ENCODE measurements at regions not wholly inside any gene's neighbourhood (a gene's known extent, or its start where the extent isn't known, plus 50 kb on each side); places are given as distances from the start of the nearest gene placed in this dataset.

DNA sequence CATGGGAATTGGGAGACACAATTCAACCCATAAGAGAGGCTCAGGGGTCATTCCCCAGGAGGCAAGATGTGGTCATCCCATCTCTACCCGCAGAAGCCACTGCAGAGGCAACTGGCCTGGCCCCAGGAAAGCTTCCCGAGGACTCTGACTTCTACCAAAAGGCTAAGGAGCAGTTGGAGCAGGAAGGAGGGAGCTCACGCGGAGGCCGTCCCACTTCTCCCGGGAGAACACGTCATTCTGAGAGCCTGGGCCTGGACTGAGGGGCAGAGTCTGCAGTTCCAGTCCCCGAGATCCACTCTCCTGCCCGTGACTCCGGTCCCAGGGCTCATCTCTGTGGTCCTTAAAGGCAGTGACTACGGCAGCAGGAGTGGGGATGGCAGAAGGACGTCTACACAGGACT is 69.0 kb upstream of the TAF1B start:
- no peak for DNase-seq

DNA sequence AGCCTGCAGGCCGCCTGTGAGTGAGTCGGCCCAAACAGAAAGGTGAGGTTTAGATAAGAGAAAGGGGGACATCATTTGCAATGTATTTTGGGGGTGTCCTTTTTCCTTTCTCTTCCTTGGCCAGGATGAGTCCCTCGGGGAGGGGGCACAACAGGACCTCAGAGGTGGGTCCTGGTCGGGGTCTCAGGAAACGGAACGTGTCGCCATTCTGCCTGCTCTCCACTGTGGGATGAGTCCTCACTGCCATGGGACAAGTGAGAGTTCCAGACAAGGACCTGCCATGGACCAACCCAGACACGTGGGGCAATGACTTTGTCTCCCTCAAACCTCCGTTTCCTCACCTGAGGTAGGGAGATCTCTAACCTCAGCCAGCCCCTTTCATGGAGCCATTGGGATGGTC is 67.9 kb upstream of the TAF1B start:
- no peak for DNase-seq

DNA sequence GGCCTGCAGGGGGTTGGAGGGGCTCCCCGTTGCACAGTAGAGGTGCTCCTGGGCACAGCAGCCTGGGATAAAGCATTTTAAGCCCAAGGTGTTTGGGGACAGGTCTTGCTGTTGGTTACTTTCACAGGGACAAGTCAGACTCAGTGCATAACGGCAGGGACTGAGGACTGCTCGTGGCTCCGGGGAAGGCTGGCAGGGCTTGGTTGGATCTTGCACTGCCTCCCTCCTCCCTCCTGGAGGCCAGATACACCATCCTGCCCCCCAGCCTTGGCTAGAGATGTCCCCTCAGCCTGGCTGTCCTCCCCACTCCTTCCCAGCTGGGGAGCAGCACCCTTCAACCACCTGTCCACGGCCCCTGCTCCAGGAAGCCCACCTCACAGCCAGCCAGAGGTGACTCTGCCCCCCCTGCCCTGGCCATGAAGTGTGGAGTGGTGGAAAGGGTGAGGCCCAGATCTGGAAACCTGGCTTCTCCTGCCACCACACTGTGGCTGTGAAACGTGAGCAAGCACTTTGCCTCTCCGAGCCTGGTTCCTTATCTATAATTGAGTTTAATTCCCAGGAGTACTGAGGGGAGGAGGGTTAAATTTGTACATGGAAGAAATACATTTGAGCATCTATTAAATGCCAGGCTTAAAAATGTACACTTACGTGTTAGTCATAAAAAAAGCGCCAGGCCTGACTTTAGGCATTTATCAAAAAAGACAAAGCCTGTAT is 67.1 kb upstream of the TAF1B start:
- DNase-seq, result no peak

- DNase-seq, result no peak
Observed at GRCh38 chr2:9777081-9777480, 66.2 kb upstream of the TAF1B start.

GRCh38 chr2:9778012-9778411 is 65.3 kb upstream of the TAF1B start:
- no peak for DNase-seq

GRCh38 chr2:9778471-9779316 is 64.6 kb upstream of the TAF1B start:
- no peak for DNase-seq

DNA sequence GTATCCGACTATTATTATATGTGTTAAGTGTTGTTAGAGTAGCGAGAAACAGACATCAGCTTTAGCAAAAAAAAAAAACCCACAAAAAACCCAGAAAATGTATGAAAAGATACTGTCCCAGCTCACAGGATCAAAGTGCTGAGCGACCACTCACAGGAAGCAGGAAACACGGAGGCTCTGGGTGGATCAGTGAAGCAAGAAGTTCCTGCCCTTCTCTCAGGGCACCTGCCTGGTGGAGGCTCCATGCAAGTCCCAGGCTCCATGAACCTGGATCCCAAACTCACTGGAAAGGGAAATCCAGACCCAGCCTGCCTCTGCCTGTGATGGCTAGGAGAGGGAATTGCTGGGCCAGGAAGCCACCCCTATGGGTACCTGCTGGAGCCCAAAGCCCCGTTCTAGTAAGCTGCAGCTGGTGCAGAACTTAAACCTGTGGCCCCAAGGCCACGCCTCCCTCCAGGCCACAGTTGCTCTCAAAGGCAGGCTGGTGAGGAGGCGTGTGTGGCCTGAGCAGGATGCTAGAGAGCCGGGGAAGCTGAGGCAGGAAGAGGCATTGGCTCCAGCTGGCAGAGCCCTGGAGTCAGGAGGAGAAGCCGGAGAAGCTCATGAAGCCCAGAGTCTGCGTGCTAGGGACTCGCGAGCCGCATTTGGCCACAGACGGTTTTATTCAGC is 63.5 kb upstream of the TAF1B start:
- no peak for DNase-seq

- DNase-seq, result no peak
Observed at GRCh38 chr2:9780368-9781130, 62.7 kb upstream of the TAF1B start.

- DNase-seq, result no peak
Observed at GRCh38 chr2:9781252-9781651, 62.0 kb upstream of the TAF1B start.

DNA sequence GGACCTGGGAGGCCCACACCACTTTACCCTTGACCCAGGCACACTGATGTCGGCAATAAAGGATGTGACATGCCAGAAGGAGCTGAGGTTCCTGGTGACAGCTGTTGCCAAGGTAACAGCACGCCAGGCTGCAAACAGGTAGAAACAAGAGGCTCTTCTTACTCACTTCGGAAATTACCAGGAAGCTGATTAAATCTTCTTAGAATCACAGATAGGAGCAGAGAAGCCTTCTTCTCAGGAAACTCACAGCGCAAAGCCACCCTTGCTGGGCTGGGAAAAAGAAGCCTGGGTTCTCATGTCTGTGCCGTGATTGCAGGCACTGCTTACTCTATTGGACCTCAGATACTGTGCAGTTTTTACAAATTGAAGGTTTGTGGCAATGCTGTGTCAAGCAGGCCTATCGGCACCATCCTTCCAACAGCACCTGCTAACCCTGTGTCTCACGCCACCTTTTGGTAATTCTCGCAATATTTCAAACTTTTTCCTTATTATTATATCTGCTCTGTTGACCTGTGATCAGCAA is 61.0 kb upstream of the TAF1B start:
- no peak for DNase-seq

GRCh38 chr2:9789371-9789770 is 53.9 kb upstream of the TAF1B start:
- no peak for DNase-seq

DNA sequence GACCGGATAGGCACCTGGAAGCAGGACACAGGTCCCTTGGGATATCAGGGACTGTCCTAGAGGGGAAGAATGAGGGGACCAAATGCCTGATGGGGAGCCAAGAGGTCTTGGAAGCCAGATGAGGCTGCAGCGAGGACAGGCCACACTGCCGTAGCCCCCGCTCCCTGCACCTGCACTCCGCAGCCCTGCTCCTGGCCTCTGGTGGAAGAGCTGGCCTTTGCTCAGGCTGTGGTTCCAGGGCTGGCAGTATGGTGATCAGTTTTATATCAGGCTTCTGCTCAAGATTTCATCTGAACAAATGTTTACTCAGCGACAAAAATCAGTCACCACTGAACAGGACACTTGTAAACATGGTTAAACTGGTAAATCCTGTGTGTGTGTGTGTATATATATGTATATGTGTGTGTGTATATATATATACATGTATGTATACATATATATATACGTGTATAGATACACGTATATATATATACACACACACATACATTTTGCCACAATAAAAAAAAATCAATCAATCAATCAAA is 52.5 kb upstream of the TAF1B start:
- no peak for DNase-seq

DNA sequence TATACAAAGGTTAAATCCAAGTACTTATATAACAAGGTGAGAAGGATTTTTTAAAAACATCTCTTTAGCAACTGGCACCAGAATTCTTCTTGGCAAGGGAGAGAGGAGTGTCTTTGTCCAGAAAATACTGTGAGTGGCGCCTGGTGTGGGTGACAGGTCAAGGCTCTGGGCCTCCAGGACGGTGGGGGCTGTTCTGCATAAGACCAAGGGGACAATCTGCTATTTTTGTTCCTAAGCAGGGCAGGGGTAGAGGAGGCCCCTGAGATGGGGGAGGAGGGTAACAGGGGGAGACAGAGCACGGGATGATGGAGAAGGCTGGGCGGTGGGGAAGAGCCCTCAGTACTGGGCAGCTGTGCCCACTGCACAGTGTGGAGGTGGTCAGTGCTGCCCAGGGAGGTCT is 51.6 kb upstream of the TAF1B start:
- DNase-seq, result no peak

DNA sequence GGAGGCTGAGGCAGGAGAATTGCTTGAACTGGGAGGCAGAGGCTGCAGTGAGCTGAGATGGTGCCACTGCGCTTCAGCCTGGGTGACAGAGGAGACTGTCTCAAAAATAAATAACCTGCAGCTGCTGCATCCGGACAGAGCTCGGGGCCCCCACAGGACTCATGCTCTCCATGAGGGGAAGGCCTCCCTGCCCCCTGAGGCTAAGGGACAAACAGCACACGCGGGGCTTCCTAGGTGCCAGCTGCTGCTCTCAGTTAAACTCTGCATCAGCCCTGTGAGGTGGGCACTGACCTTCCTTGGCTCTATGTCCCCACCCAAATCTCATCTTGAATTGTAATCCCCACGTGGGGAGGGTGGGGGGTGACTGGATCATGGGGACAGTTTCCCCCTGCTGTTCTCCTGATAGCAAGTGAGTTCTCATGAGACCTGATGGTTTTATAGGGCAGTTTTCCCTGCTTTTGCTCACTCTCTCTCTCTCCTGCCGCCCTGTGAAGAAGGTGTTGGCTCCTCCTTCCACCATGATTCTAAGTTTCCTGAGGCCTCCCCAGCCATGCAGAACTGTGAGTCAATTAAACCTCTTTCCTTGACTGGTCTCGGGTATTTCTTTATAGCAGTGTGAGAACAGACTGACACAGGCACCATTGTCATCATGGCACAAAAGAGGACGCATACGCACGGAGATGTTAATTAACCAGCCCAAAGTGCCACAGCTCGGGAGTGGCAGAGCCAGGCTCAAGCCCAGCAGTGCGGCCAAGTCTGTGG is 49.9 kb upstream of the TAF1B start:
- DNase-seq, result no peak
